Progenitor cell of endocrine pancreas (in vitro differentiated cells): ENCODE measurements at regions not wholly inside any gene's neighbourhood (a gene's known extent, or its start where the extent isn't known, plus 50 kb on each side); places are given as distances from the start of the nearest gene placed in this dataset.

ENCODE experiments used
- DNase-seq: peaks from one replicate; pipeline ENCODE4 v3.0.0; 2021; ENCODE audit warnings: low spot score; ENCODE audit not compliant: unreplicated experiment
- H3K27ac Mint-ChIP-seq: 2 replicates; pipeline ENCODE4 v1.8.0; 2021; ENCODE audit warnings: mild to moderate bottlenecking, moderate library complexity, mixed read lengths
- H3K27me3 Mint-ChIP-seq: 2 replicates; pipeline ENCODE4 v1.8.0; 2021; ENCODE audit warnings: mixed read lengths
- H3K36me3 Mint-ChIP-seq: 2 replicates; pipeline ENCODE4 v1.8.0; 2022; ENCODE audit warnings: mixed read lengths; ENCODE audit not compliant: insufficient read depth
- H3K4me1 Mint-ChIP-seq: 2 replicates; pipeline ENCODE4 v1.8.0; 2021; ENCODE audit warnings: low read depth, mixed read lengths
- H3K4me3 Mint-ChIP-seq: 2 replicates; pipeline ENCODE4 v1.8.0; 2021; ENCODE audit warnings: low read depth, mild to moderate bottlenecking, moderate library complexity, mixed read lengths
- H3K9me3 Mint-ChIP-seq: 2 replicates; pipeline ENCODE4 v1.8.0; 2021; ENCODE audit warnings: low read depth, mixed read lengths
- TF ChIP-seq, protein P1 (sequence below): fragments of 200-600 bp; sonication (generic); IDR thresholded peaks from one replicate; pipeline ENCODE4 v1.5.0; 2021; ENCODE audit warnings: antibody characterized with exemption, mild to moderate bottlenecking; ENCODE audit not compliant: unreplicated experiment

DNA sequence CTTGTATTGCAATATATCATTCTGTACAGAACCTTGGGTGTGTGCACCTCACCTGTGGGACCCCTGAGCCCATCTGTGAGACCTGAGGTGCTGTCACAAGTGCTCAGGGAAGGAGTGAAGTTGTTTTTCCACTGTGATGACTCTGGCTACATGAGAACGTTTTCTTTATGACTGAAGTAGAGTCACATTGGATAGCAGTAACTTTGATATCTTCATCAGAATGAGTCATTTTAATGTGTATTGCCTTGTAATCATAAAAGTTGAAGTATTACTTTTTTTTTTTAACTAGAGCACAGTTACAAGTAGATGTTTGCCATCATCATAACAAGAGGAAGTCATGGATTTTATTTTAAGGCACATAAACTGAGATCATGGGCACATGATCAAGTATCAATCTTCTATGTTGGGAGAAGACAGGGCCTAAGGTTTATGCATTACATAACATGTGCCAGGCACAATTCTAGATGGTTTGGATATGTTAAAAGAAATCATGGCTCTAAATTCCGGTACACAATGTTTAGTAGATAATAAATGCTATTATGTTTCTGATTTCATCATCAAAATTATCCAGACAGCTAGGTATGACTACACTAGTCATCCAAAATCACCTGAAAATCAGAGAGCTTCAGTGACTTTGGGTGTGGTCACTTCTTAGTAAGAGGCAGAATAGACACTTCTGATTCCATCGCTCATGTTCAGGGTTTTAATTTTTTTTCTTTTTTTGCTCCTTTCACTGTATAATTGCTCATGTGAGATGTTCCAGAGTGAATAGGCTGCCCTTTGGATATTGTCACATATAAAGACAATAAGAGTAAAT lies 82.7 kb upstream of the KLF6 start:
- no peaks in the 10 kb centered on the region for H3K36me3 Mint-ChIP-seq
- H3K4me3 Mint-ChIP-seq, result no peak overlapping the region
- TF ChIP-seq, protein P1, sequence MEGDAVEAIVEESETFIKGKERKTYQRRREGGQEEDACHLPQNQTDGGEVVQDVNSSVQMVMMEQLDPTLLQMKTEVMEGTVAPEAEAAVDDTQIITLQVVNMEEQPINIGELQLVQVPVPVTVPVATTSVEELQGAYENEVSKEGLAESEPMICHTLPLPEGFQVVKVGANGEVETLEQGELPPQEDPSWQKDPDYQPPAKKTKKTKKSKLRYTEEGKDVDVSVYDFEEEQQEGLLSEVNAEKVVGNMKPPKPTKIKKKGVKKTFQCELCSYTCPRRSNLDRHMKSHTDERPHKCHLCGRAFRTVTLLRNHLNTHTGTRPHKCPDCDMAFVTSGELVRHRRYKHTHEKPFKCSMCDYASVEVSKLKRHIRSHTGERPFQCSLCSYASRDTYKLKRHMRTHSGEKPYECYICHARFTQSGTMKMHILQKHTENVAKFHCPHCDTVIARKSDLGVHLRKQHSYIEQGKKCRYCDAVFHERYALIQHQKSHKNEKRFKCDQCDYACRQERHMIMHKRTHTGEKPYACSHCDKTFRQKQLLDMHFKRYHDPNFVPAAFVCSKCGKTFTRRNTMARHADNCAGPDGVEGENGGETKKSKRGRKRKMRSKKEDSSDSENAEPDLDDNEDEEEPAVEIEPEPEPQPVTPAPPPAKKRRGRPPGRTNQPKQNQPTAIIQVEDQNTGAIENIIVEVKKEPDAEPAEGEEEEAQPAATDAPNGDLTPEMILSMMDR, result no peak
- peaks cover under 1% of the 10 kb centered on the region for H3K4me1 Mint-ChIP-seq
- H3K9me3 Mint-ChIP-seq, result no peaks in the 10 kb centered on the region
- H3K27me3 Mint-ChIP-seq, result no peaks in the 10 kb centered on the region
- DNase-seq, result no peak
- no peak overlapping the region for H3K27ac Mint-ChIP-seq

DNA sequence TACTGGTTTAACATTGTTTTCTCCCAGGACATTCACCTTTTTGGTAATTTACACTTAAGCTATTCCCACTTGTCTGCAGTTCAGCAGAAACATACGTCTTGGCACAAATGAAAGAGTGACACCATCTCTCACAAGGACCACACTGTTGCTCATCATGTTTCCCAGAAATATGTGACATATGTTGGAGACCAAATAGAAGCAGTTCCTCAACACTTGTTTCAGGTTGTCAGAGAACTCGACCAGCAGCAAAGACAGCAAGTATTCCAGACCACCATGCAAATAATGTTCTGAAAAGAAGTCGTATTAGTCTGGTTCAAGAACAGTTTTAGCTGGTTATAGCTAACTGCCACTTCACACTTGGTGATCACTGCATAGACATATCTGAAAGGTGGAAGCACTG lies 81.3 kb upstream of the KLF6 start:
- TF ChIP-seq, protein P1, result no peak
- no peak for DNase-seq
- H3K27ac Mint-ChIP-seq, result no peak overlapping the region
- no peaks in the 10 kb centered on the region for H3K4me1 Mint-ChIP-seq
- no peaks in the 10 kb centered on the region for H3K27me3 Mint-ChIP-seq
- H3K36me3 Mint-ChIP-seq, result no peaks in the 10 kb centered on the region
- no peaks in the 10 kb centered on the region for H3K9me3 Mint-ChIP-seq
- no peak overlapping the region for H3K4me3 Mint-ChIP-seq

DNA sequence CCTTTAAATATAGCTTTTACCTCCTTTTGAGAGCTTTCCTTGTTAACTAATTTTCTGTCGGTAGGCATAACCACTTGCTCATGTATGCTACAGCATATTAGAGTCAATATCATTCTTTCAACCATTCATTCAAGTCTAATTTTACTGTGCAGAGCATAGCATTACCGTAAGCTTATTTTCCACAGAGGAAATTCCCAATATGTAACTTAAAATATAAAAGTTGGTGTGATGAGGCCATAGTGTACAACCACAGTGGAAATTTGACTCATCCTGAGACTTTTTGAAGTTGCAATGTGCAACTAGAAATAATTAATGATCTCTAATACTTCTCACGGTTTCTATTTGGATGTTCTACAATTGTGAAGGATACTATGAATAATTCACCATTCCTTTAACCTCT lies 80.6 kb upstream of the KLF6 start:
- Mint-ChIP-seq H3K9me3 (no peaks in the 10 kb centered on the region), H3K36me3 (no peaks in the 10 kb centered on the region), H3K4me3 (no peak overlapping the region), H3K4me1 (no peaks in the 10 kb centered on the region), H3K27me3 (no peaks in the 10 kb centered on the region), H3K27ac (no peak overlapping the region)
- TF ChIP-seq, protein P1, result no peak
- DNase-seq, result no peak

DNA sequence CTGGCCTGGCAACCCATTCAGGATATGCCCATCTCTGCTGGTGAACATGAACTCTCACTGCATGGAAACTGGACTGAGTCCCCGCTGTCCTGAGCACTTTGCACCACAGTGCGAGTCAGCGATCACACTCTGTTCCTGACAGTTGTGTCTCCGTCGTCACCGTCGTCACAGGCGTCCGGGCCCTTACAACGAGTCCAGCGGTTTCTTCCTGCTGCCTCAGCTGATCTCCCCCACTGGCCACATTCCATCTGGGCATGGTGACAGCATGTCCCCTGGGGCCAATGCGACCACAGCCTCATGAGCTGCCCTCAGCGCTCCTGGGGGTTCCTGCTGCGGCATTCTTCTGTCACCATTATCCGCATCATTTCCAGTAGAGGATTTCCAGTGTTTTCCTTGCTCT lies 76.8 kb upstream of the KLF6 start:
- Mint-ChIP-seq H3K4me1 (no peaks in the 10 kb centered on the region), H3K9me3 (no peaks in the 10 kb centered on the region), H3K27ac (no peak overlapping the region), H3K4me3 (no peak overlapping the region), H3K36me3 (no peaks in the 10 kb centered on the region), H3K27me3 (no peaks in the 10 kb centered on the region)
- TF ChIP-seq, protein P1, result no peak
- no peak for DNase-seq

DNA sequence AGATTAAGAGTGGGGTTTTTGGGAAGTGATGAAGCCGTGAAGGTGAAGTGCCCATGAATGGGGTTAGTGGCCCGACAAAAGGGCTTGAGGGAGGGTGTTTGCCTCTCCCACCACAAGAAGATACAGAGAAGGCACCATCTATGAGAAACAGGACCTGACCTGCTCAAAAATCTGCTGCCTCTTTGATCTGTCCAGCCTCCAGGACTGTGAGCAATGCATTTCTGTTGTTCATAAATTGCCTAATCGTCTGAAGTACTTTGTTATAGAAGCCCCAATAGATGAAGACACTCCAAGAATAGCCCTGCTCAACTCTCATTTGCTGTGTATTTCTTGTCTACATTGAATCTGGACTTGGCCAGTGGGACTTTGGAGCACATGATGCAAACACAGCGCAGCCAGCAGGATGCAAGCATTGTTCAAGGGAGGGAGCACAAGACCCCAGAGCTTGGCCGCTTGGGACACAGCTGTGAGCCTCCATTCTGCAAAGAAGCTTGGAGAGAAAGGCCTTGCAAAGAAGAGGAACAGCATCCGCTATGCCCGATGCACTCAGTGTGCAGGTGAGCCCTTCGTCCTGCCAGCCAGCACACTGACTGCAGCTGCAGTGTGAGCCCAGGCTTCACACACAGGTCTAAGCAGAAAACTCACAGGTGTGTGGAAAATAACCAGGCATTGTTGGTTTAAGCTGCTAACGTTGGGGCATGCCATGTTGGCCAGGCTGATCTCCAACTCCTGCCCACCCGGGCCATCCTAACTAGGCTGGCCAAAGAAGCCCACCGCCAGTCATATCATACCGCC lies 73.2 kb upstream of the KLF6 start:
- Mint-ChIP-seq H3K9me3 (no peaks in the 10 kb centered on the region), H3K4me3 (no peak overlapping the region), H3K4me1 (peaks cover 9% of the 10 kb centered on the region), H3K27me3 (no peaks in the 10 kb centered on the region), H3K36me3 (no peaks in the 10 kb centered on the region), H3K27ac (no peak overlapping the region)
- DNase-seq, result no peak
- TF ChIP-seq, protein P1, result no peak
